Loucy (cell line): ENCODE measurements at regions not wholly inside any gene's neighbourhood (a gene's known extent, or its start where the extent isn't known, plus 50 kb on each side); places are given as distances from the start of the nearest gene placed in this dataset.

Experiments
- H2AFZ ChIP-seq: fragments of 200-600 bp; sonication (generic); 2 replicates; pipeline ENCODE4 v1.6.0; 2016; ENCODE audit warnings: antibody characterized with exemption, mild to moderate bottlenecking, low read length, moderate library complexity
- H3F3A ChIP-seq: fragments of 200-600 bp; 2 replicates; pipeline ENCODE4 v1.6.0; 2016; ENCODE audit warnings: antibody characterized with exemption, low read depth, mild to moderate bottlenecking
- H3K27me3 ChIP-seq: fragments of 200-600 bp; sonication (generic); 2 replicates; pipeline ENCODE4 v1.6.1; 2014; ENCODE audit warnings: low read length, mild to moderate bottlenecking; ENCODE audit not compliant: insufficient read depth, poor library complexity, severe bottlenecking
- H3K36me3 ChIP-seq: fragments of 200-600 bp; sonication (generic); 2 replicates; pipeline ENCODE4 v1.6.1; 2016; ENCODE audit warnings: low read length; ENCODE audit not compliant: insufficient read depth
- H3K4me1 ChIP-seq: fragments of 200-600 bp; sonication (generic); 2 replicates; pipeline ENCODE4 v1.5.1; 2014; ENCODE audit warnings: low read length, mild to moderate bottlenecking; ENCODE audit not compliant: insufficient read depth, poor library complexity, severe bottlenecking
- H3K4me2 ChIP-seq: fragments of 200-600 bp; sonication (generic); 2 replicates; pipeline ENCODE4 v1.6.0; 2014; ENCODE audit warnings: antibody characterized with exemption, low read length, low read depth, mild to moderate bottlenecking; ENCODE audit not compliant: poor library complexity, severe bottlenecking
- H3K4me3 ChIP-seq: fragments of 200-600 bp; sonication (generic); 2 replicates; pipeline ENCODE4 v1.5.1; 2014; ENCODE audit warnings: low read length, mild to moderate bottlenecking, mixed read lengths; ENCODE audit not compliant: poor library complexity, severe bottlenecking
- H3K79me2 ChIP-seq: fragments of 200-600 bp; sonication (generic); 2 replicates; pipeline ENCODE4 v1.6.1; 2014; ENCODE audit warnings: low read length; ENCODE audit not compliant: insufficient read depth
- H3K9ac ChIP-seq: fragments of 200-600 bp; sonication (generic); 2 replicates; pipeline ENCODE4 v1.6.0; 2014; ENCODE audit warnings: mild to moderate bottlenecking, low read depth, low read length, moderate library complexity; ENCODE audit not compliant: poor library complexity, severe bottlenecking
- H3K9me2 ChIP-seq: fragments of 200-600 bp; sonication (generic); replicated peaks from 2 replicates; pipeline ENCODE4 v1.6.1; 2016; ENCODE audit warnings: low read depth, low read length, mixed read lengths
- H3K9me3 ChIP-seq: fragments of 200-600 bp; sonication (generic); 2 replicates; pipeline ENCODE4 v1.6.1; 2014; ENCODE audit warnings: mild to moderate bottlenecking, antibody characterized with exemption, low read length, low read depth; ENCODE audit not compliant: insufficient read depth
- H4K20me1 ChIP-seq: fragments of 200-600 bp; sonication (generic); 2 replicates; pipeline ENCODE4 v1.6.0; 2014; ENCODE audit warnings: antibody characterized with exemption, low read length, mild to moderate bottlenecking; ENCODE audit not compliant: insufficient read depth, poor library complexity, severe bottlenecking
- EZH2phosphoT487 ChIP-seq: fragments of 200-600 bp; IDR thresholded peaks from 2 replicates; pipeline ENCODE4 v1.6.1; 2018; ENCODE audit warnings: antibody characterized with exemption, mild to moderate bottlenecking, moderate library complexity, borderline replicate concordance
- TF ChIP-seq, protein P1 (sequence below): fragments of 200-600 bp; sonication (generic); conservative IDR thresholded peaks from 2 replicates; pipeline ENCODE4 v1.5.1; 2014; ENCODE audit warnings: mild to moderate bottlenecking, antibody characterized with exemption, low read length

DNA sequence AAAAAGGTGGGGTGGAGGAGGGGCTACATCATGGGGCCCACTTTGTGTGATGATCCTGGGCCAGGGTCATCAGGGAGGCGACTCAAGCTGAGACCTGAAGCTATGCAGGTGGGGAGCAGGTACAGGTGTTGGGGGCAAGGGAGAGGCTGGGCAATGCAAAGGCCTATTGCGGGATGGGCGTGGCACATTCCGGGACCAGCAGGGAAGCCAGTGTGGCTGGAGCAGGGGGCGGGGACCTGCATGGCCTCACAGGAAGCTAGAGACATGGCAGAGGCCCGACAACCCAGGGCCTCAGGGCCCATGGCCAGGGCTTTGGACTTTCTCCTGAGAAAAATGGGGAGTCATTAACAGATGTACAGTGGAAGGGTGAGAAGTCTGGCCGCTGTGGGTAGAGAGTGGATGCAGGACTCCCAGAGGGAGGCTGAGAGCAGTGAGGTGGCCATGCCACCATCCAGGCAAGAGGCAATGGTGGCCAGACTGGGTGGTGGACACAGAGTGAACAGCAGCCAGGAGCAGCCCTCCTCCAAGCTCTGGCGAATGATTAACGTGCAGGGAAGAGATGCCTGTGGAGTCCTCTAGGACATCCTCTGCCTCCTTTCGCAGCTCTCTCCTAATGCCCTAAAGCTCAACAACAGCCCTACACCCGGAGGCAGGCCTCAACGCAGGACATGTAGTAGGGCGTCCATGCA lies 122.6 kb upstream of the ATP2B2 start:
- H3K4me3 ChIP-seq = no peak overlapping the region
- no peaks in the 10 kb centered on the region for H3F3A ChIP-seq
- no peak overlapping the region for H3K4me2 ChIP-seq
- no peaks in the 10 kb centered on the region for H3K79me2 ChIP-seq
- no peaks in the 10 kb centered on the region for H3K4me1 ChIP-seq
- H3K27me3 ChIP-seq = no peaks in the 10 kb centered on the region
- TF ChIP-seq EZH2phosphoT487 = no peak
- TF ChIP-seq, protein P1, sequence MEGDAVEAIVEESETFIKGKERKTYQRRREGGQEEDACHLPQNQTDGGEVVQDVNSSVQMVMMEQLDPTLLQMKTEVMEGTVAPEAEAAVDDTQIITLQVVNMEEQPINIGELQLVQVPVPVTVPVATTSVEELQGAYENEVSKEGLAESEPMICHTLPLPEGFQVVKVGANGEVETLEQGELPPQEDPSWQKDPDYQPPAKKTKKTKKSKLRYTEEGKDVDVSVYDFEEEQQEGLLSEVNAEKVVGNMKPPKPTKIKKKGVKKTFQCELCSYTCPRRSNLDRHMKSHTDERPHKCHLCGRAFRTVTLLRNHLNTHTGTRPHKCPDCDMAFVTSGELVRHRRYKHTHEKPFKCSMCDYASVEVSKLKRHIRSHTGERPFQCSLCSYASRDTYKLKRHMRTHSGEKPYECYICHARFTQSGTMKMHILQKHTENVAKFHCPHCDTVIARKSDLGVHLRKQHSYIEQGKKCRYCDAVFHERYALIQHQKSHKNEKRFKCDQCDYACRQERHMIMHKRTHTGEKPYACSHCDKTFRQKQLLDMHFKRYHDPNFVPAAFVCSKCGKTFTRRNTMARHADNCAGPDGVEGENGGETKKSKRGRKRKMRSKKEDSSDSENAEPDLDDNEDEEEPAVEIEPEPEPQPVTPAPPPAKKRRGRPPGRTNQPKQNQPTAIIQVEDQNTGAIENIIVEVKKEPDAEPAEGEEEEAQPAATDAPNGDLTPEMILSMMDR = no peak
- no peaks in the 10 kb centered on the region for H3K9me2 ChIP-seq
- no peaks in the 10 kb centered on the region for H3K9me3 ChIP-seq
- no peak overlapping the region for H3K9ac ChIP-seq
- no peaks in the 10 kb centered on the region for H4K20me1 ChIP-seq
- no peaks in the 10 kb centered on the region for H3K36me3 ChIP-seq
- H2AFZ ChIP-seq = no peak overlapping the region

DNA sequence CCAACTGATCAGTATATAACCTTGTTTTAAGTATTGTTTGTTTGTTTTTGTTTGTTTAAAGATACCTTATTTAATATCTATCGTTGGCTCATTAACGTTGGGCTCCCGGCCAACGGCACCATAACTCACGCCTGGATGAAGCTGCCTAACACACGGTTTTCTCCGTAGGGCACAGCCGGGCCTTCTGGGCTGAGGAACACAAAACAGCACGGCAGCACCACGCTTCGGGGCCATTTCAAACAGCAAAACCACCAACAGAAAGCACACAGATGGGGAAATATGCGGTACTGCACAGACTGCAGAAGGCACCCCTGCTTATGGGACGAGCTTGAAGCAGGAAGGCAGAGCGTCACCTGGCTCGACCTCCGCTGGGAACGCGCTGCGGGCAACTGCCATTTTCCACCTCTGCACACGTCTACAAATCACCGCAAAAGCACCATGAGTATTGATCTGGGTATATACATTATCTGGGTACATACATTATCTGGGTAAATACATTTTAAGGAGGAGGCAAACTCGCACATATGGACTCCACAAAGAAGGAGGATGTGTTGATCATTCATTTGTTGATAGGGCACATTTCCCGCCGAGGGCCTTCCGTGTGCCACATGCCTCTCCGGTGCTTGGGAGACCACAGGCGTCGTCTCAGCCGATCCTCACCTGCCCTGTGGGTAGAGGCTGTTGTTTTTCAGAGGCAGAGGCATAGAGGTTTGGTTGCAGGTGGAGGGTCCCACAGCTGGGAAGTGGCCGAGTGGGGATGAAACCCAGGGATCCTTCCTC lies 123.7 kb upstream of the ATP2B2 start:
- H2AFZ ChIP-seq = no peak overlapping the region
- no peak for TF ChIP-seq EZH2phosphoT487
- TF ChIP-seq, protein P1 = no peak
- no peaks in the 10 kb centered on the region for H3K36me3 ChIP-seq
- no peaks in the 10 kb centered on the region for H4K20me1 ChIP-seq
- H3K9me2 ChIP-seq = no peaks in the 10 kb centered on the region
- H3K4me1 ChIP-seq = no peaks in the 10 kb centered on the region
- no peaks in the 10 kb centered on the region for H3F3A ChIP-seq
- no peaks in the 10 kb centered on the region for H3K27me3 ChIP-seq
- no peak overlapping the region for H3K9ac ChIP-seq
- H3K4me3 ChIP-seq = no peak overlapping the region
- no peaks in the 10 kb centered on the region for H3K79me2 ChIP-seq
- H3K9me3 ChIP-seq = no peaks in the 10 kb centered on the region
- no peak overlapping the region for H3K4me2 ChIP-seq

DNA sequence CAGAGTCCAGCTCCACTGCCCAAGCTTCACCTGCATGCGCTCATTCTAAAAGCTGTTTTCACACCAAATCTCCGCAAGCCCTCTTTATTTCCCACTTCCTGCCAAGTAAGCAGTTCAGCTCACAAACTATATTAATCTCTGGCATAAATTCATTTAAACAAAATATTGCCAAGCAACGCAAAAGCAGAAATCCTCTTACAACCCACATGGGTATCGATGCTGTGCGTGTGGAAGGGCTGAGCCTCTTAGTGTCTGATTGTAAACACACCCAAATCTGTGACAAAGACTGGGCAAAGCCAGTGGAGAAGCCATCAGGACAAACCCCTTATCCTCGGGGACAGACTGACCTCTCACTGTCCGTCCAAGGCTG lies 124.3 kb upstream of the ATP2B2 start:
- no peak overlapping the region for H3K4me2 ChIP-seq

More for the DNA sequence above, 124.3 kb upstream of the ATP2B2 start:
- Histone ChIP-seq H3K9me3 (no peaks in the 10 kb centered on the region), H3K4me1 (no peaks in the 10 kb centered on the region), H3K27me3 (no peaks in the 10 kb centered on the region), H3K4me3 (no peak overlapping the region), H3K36me3 (no peaks in the 10 kb centered on the region), H3K9me2 (no peaks in the 10 kb centered on the region), H4K20me1 (no peaks in the 10 kb centered on the region), H3F3A (no peaks in the 10 kb centered on the region), H3K9ac (no peak overlapping the region), H3K79me2 (no peaks in the 10 kb centered on the region), H2AFZ (no peak overlapping the region)
- TF ChIP-seq, protein P1 = no peak
- no peak for TF ChIP-seq EZH2phosphoT487
